Embryonic facial prominence (tissue), 1 donor: ENCODE measurements at regions not wholly inside any gene's neighbourhood (a gene's known extent, or its start where the extent isn't known, plus 50 kb on each side); places are given as distances from the start of the nearest gene placed in this dataset.
"Not testable (repeated sequence)": the region's sequence is repeated elsewhere in the genome, so short reads cannot be mapped to it uniquely, and the experiment has no call there.

ENCODE experiments used
- DNase-seq: peaks from one replicate; pipeline ENCODE4 v3.0.0-alpha.2; 2016; ENCODE audit errors: extremely low spot score

DNA sequence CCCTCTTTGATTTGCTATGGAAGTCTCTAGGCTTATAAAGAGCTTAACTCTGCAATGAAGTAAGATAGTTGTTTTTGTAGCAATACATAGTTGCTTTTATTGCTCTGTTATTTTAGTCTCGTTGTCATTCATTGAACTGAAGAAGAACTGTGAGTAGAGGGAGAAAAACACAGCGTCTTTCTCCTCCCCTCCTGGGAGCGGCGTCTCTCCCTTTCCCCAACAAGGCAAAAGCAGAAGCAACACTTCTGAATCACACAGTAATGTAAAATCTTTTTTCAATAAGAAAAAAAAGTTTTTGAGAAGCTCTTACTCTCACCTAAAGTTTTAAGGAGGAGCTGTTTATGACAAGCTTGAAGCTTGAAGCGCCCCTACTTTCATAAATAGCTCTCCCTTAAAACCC is 119.3 kb upstream of the SLC7A14 start:
- no peak for DNase-seq

- DNase-seq: no peak
Observed at GRCh38 chr3:170703121-170703588, 117.3 kb upstream of the SLC7A14 start.

GRCh38 chr3:170701696-170702678 is 116.1 kb upstream of the SLC7A14 start:
- no peak for DNase-seq

GRCh38 chr3:170700054-170700404 is 114.2 kb upstream of the SLC7A14 start:
- DNase-seq: no peak

DNA sequence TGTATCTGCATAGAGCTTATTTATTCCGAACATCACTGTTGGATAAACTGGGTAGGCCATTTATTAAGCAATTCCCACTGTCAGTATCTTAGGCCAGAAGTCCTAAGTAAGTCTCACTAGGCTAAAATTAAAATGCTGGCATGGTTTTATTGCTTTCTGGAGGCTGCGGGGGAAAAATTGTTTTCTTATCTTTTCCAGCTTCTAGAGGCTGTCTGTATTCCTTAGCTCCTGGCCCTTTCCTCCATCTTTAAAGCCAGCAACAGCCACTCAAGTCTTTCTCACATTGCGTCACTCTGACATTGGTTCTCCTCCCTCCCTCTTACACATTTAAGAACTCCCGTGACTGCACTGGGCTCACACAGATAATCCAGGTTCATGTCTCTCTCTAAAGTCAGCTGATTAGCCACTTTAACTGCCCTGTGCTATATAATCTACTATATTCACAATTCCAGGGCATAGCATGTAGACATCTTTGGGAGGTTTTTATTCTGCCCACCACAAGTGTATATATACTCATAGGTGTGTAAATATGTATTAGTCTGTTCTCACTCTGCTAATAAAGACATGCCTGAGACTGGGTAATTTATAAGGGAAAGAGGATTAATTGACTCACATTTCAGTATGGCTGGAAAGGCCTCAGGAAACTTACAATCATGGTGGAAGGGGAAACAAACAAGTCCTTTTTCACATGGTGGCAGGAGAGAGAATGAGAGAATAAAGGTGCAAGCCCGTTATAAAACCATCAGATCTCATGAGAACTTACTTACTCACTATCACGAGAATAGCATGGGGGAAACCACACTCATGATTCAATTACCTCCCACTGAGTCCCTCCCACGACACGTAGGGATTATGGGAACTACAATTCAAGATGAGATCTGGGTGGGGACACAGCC is 113.5 kb upstream of the SLC7A14 start:
- no peak for DNase-seq

GRCh38 chr3:170697908-170698307 is 112.0 kb upstream of the SLC7A14 start:
- no peak for DNase-seq

GRCh38 chr3:170697131-170697530 is 111.3 kb upstream of the SLC7A14 start:
- no peak for DNase-seq

- DNase-seq: no peak
Observed at GRCh38 chr3:170695486-170696064, 109.7 kb upstream of the SLC7A14 start.

- DNase-seq: no peak
Observed at GRCh38 chr3:170692720-170693119, 106.8 kb upstream of the SLC7A14 start.

DNA sequence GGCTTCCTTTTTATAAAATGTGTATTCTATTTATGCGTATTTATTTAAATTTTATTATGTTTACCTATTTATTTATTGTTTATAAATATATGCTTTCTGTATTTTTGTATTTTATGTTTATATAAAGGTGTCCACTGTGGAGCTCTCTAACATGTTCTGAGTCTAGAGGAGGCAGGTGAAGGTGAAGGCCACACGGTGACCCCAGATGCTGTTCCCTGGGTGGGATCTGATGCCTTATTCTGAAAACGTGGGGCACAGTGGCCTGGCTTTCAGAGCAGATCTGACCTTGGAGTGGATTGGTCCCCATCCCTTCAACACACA is 104.7 kb upstream of the SLC7A14 start:
- DNase-seq: no peak

DNA sequence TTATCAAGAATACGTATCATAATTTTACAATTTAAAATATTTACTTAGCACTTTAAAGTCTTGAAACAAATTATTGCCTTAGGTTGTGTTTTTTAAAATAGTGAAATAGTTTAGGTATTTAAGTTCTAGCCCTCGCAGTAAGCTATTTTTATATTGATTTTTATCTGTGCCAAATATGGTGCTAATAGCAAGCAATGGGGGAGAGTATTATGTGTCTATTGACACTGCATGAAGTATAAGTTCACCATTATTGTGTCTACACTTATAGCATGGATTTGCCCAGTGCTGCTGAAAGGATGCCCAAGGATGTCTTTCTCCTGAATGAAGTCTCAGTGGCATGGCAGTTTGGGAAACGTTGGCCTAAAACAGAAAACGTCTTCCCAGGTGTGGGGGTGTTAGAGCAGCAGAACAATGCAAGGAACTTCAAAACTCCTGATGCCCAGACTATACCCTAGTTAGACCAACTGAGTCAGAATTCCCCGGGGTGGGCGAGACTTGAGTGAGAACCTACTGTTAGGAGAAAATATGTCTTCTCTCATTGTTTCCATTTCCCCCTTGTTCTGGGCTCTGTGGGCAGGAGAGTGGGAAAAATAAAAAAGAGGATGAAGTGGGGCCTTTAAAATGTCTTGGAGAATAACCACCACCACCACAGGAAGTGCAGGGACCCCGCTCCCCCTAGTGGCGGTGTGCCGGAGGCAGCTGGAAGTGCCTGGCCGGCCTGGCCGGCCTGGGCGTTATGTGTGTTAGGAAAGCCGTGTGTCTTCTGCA is 104.2 kb upstream of the SLC7A14 start:
- no peak for DNase-seq

DNA sequence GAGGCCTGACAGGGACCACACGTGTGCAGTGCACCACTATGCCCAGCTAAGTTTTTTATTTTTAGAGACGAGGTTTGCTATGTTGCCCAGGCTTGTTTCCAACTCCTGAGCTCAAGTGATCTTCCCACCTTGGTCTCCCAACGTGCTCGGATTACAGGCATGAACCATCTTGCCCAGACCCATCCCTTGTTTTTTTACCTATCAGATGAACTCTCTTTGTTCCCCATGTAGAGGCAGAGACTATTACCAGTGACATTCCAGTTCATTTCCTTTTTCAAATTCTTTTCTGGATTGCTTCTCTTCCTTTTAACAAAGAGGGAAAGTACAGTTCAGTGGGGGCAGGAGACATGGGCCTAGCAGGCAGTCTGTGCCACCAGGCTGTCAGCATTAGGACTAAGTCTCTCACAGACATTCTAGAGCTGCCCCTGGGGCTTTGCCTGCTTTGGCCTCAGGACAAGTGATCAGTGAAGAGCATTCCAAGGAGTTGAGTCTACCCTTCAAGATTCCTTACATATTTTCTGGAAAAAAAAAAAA is 103.5 kb upstream of the SLC7A14 start:
- DNase-seq: peak; percentile 8

GRCh38 chr3:170688222-170688621 is 102.3 kb upstream of the SLC7A14 start:
- DNase-seq: not testable (repeated sequence)

DNA sequence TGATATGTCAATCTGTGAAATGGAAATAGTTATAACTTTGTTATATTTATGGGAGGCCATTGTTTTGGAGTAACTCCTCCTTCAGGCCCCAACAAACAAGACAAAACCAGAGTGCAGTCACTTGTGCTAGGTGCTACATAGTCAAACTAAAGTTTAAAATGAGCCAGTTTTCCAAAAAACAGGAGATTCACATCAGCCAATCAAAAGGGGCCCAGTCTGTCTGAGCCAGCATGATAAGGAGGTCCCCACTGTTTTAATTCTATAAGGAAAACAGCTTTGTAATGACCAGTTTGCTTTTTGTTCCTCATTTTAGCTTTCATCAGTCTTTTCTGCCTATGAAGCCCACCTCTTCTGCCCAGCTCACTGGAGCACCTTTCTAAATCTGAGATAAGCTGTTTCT is 94.7 kb upstream of the SLC7A14 start:
- DNase-seq: no peak

- DNase-seq: no peak
Observed at GRCh38 chr3:170679190-170679589, 93.3 kb upstream of the SLC7A14 start.

- no peak for DNase-seq
Observed at GRCh38 chr3:170670504-170670903, 84.6 kb upstream of the SLC7A14 start.

DNA sequence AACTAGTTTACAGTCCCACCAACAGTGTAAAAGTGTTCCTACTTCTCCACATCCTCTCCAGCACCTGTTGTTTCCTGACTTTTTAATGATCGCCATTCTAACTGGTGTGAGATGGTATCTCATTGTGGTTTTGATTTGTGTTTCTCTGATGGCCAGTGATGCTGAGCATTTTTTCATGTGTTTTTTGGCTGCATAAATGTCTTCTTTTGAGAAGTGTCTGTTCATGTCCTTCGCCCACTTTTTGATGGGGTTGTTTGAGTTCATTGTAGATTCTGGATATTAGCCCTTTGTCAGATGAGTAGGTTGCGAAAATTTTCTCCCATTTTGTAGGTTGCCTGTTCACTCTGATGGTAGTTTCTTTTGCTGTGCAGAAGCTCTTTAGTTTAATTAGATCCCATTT is 77.1 kb upstream of the SLC7A14 start:
- not testable (repeated sequence) for DNase-seq

- DNase-seq: no peak
Observed at GRCh38 chr3:170660139-170660538, 74.3 kb upstream of the SLC7A14 start.

GRCh38 chr3:170657312-170657711 is 71.4 kb upstream of the SLC7A14 start:
- no peak for DNase-seq

DNA sequence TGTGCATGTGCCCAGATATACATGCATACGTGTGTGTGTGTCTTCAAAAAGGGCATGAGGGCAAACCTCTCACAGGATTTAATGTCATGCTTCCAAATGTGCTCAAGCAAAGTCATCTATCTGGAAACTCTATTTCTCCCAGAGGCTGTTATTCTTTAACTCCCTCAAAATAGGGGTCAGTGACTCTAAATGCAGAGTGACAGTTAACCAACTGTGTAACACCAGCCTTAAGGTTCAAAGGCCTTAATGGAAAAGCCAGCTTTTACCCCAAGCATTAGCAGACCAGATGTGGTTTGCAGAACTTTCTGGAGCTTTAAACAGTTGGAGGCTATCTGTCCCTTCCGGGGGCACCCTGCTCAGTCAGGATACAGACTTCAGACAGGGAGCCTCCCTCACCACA is 70.4 kb upstream of the SLC7A14 start:
- no peak for DNase-seq

DNA sequence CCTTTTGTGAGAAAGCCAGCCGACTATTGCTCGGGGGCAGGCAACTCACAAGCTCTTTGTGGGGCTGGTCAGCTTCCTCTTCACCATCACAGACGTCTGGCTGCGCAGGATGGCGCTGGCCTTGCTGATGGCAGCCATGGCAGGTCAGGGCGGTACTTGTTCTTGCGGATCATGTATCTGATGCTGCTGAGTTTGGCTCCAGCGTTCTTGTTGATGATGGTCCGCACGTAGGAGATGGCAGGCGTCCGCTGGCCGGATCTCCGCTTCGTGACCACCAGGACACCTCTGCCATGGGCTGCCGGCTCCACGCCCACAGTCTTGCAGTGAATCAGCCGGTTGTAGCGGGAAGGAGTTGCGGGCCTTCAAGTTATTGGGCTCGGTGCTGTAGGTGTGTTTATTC is 67.9 kb upstream of the SLC7A14 start:
- no peak for DNase-seq
